ENCODE measurements at regions not wholly inside any gene's neighbourhood (a gene's known extent, or its start where the extent isn't known, plus 50 kb on each side); places are given as distances from the start of the nearest gene placed in this dataset.
"Not testable (repeated sequence)": the region's sequence is repeated elsewhere in the genome, so short reads cannot be mapped to it uniquely, and the experiment has no call there.

DNA sequence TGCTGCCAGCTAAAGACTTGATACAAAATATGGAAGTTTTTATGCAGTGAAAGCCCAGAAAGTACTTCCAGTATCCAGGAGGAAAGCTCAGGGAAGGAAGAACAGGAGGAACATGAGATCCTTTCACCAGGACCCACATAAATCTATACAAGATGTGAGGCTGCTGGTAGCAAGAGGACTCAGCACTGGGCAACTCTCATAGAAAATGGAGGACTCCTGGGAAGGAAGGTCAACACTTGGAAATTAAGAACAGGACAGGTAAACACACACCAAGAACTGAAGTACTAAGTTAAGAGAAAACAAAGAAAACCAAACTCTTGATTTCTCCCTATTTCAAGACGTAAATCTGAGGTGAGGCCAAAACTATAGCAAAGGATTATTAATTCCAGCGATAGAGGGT, 220.5 kb upstream of the HSF2 start:
- H3K27ac Mint-ChIP-seq: no peak overlapping the region
- peaks cover 0 to 3% of the 10 kb centered on the region in 2 donors for H3K9me3 Mint-ChIP-seq
- Histone ChIP-seq H3K4me1 (ENCODE audit: control insufficient read depth, insufficient read depth, low read length) (no peaks in the 10 kb centered on the region), H3K36me3 (ENCODE audit: control insufficient read depth, insufficient read depth, low read length) (no peaks in the 10 kb centered on the region), H3K9me3 (ENCODE audit: control insufficient read depth, insufficient read depth, low read length) (no peaks in the 10 kb centered on the region), H3K27me3 (ENCODE audit: control insufficient read depth, insufficient read depth, low read length) (no peaks in the 10 kb centered on the region), H3K27ac (ENCODE audit: low read length) (no peak overlapping the region), H3K4me3 (ENCODE audit: low read length) (no peak overlapping the region)
- ATAC-seq (no peak), DNase-seq (no peak)
- H3K4me1 Mint-ChIP-seq: no peaks in the 10 kb centered on the region
- H3K27me3 Mint-ChIP-seq (ENCODE audit: low read depth in 2 of 2): no peaks in the 10 kb centered on the region
- intact Hi-C loops (cut with micrococcal nuclease): no loop called here
- no peak for TF ChIP-seq CTCF (IDR thresholded peaks at IDR 0.05)
- 90% methylated on average over 2 of the region's 2 CpGs for WGBS (ENCODE audit: insufficient coverage)
- no peak overlapping the region for H3K4me3 Mint-ChIP-seq
- no peaks in the 10 kb centered on the region for H3K36me3 Mint-ChIP-seq

- TF ChIP-seq CTCF (IDR thresholded peaks at IDR 0.05): no peak
- Mint-ChIP-seq H3K4me1 (no peaks in the 10 kb centered on the region), H3K4me3 (no peak overlapping the region), H3K36me3 (no peaks in the 10 kb centered on the region), H3K27me3 (ENCODE audit: low read depth in 2 of 2) (no peaks in the 10 kb centered on the region), H3K9me3 (peaks cover 2 to 6% of the 10 kb centered on the region in 2 donors), H3K27ac (no peak overlapping the region)
- no peaks in the 10 kb centered on the region for H3K4me1 ChIP-seq (ENCODE audit: control insufficient read depth, insufficient read depth, low read length)
- intact Hi-C loops (cut with micrococcal nuclease): no loop called here
- H3K4me3 ChIP-seq (ENCODE audit: low read length): no peak overlapping the region
- no peaks in the 10 kb centered on the region for H3K27me3 ChIP-seq (ENCODE audit: control insufficient read depth, insufficient read depth, low read length)
- 70% methylated on average over 1 of the region's 1 CpG for WGBS (ENCODE audit: insufficient coverage)
- no peak for DNase-seq
- no peaks in the 10 kb centered on the region for H3K36me3 ChIP-seq (ENCODE audit: control insufficient read depth, insufficient read depth, low read length)
- H3K9me3 ChIP-seq (ENCODE audit: control insufficient read depth, insufficient read depth, low read length): no peaks in the 10 kb centered on the region
- ATAC-seq: no peak
- H3K27ac ChIP-seq (ENCODE audit: low read length): no peak overlapping the region
Observed at GRCh38 chr6:122180132-122180531, 219.3 kb upstream of the HSF2 start.

DNA sequence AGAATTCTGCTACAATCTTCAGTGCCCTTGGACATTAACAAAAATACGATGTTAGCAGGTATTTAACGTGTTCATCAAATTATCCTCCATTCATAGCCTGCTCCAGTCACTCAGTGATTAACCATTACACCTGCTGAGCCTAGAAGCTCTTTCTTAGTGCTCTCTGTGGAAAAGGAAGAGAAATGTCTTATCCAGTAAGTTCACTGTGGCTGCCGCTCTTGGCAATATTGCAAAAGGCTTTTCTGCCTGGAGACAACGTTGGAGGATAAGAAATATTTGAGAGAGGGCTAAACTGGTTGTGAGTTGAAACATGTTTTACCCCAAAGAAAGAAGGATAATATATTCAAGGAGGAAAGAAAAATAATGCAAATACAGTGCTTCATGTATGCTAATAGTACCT, 217.4 kb upstream of the HSF2 start:
- no peaks in the 10 kb centered on the region for H3K27me3 ChIP-seq (ENCODE audit: control insufficient read depth, insufficient read depth, low read length)
- DNase-seq (no peak), ATAC-seq (no peak)
- TF ChIP-seq CTCF (IDR thresholded peaks at IDR 0.05): no peak
- H3K4me3 ChIP-seq (ENCODE audit: low read length): no peak overlapping the region
- intact Hi-C loops (cut with micrococcal nuclease): no loop called here
- H3K27me3 Mint-ChIP-seq (ENCODE audit: low read depth in 2 of 2): no peaks in the 10 kb centered on the region
- no peaks in the 10 kb centered on the region for H3K36me3 ChIP-seq (ENCODE audit: control insufficient read depth, insufficient read depth, low read length)
- H3K36me3 Mint-ChIP-seq: no peaks in the 10 kb centered on the region
- H3K4me1 Mint-ChIP-seq: no peaks in the 10 kb centered on the region
- no peaks in the 10 kb centered on the region for H3K9me3 ChIP-seq (ENCODE audit: control insufficient read depth, insufficient read depth, low read length)
- peaks cover 3 to 6% of the 10 kb centered on the region in 2 donors for H3K9me3 Mint-ChIP-seq
- no peak overlapping the region for H3K27ac ChIP-seq (ENCODE audit: low read length)
- no peaks in the 10 kb centered on the region for H3K4me1 ChIP-seq (ENCODE audit: control insufficient read depth, insufficient read depth, low read length)
- no peak overlapping the region for H3K27ac Mint-ChIP-seq
- 77% methylated on average over 4 of the region's 4 CpGs for WGBS (ENCODE audit: insufficient coverage)
- no peak overlapping the region for H3K4me3 Mint-ChIP-seq

DNA sequence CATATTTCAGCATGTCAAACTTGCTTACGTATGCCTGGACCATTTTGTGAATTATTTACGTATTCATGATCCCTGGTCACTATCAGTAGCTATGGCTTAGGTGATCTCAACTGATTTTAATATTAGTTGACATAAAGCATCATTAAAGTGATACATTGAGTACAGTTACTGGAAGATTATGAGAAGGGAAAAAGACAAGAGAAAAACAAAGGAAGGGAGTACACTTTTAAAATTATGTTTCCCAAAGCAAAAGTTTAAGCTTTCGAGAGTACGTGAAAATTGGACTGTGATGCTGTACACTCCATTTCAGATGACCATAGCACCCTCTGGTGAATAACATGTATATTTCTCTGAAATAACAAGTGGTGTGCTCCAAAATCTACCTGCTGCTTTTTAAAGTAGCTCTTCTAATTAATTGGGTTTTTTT, 215.0 kb upstream of the HSF2 start:
- H3K4me3 Mint-ChIP-seq: no peak overlapping the region
- H3K36me3 ChIP-seq (ENCODE audit: control insufficient read depth, insufficient read depth, low read length): no peaks in the 10 kb centered on the region
- H3K27me3 Mint-ChIP-seq (ENCODE audit: low read depth in 2 of 2): no peaks in the 10 kb centered on the region
- no peak for DNase-seq
- no peaks in the 10 kb centered on the region for H3K9me3 ChIP-seq (ENCODE audit: control insufficient read depth, insufficient read depth, low read length)
- ATAC-seq: no peak
- H3K4me1 Mint-ChIP-seq: no peaks in the 10 kb centered on the region
- no peak overlapping the region for H3K4me3 ChIP-seq (ENCODE audit: low read length)
- H3K9me3 Mint-ChIP-seq: peaks cover 3 to 6% of the 10 kb centered on the region in 2 donors
- intact Hi-C loops (cut with micrococcal nuclease): no loop called here
- no peaks in the 10 kb centered on the region for H3K27me3 ChIP-seq (ENCODE audit: control insufficient read depth, insufficient read depth, low read length)
- no peaks in the 10 kb centered on the region for H3K4me1 ChIP-seq (ENCODE audit: control insufficient read depth, insufficient read depth, low read length)
- TF ChIP-seq CTCF (IDR thresholded peaks at IDR 0.05): no peak
- no peak overlapping the region for H3K27ac ChIP-seq (ENCODE audit: low read length)
- WGBS (ENCODE audit: insufficient coverage): 67% methylated on average over 3 of the region's 4 CpGs
- H3K36me3 Mint-ChIP-seq: no peaks in the 10 kb centered on the region
- H3K27ac Mint-ChIP-seq: no peak overlapping the region

- intact Hi-C loops (cut with micrococcal nuclease); H3K27me3 ChIP-seq (ENCODE audit: control insufficient read depth, insufficient read depth, low read length); H3K27ac Mint-ChIP-seq; H3K9me3 Mint-ChIP-seq; DNase-seq; H3K9me3 ChIP-seq (ENCODE audit: control insufficient read depth, insufficient read depth, low read length); ATAC-seq; H3K27me3 Mint-ChIP-seq (ENCODE audit: low read depth in 2 of 2); H3K36me3 Mint-ChIP-seq; H3K4me1 ChIP-seq (ENCODE audit: control insufficient read depth, insufficient read depth, low read length); H3K27ac ChIP-seq (ENCODE audit: low read length); H3K4me3 Mint-ChIP-seq; H3K36me3 ChIP-seq (ENCODE audit: control insufficient read depth, insufficient read depth, low read length); H3K4me3 ChIP-seq (ENCODE audit: low read length); H3K4me1 Mint-ChIP-seq: not testable (repeated sequence)
- 89% methylated on average over 19 of the region's 19 CpGs for WGBS (ENCODE audit: insufficient coverage)
Observed at GRCh38 chr6:122185458-122185857, 214.0 kb upstream of the HSF2 start.
